ENCODE measurements at regions not wholly inside any gene's neighbourhood (a gene's known extent, or its start where the extent isn't known, plus 50 kb on each side); places are given as distances from the start of the nearest gene placed in this dataset.

DNA sequence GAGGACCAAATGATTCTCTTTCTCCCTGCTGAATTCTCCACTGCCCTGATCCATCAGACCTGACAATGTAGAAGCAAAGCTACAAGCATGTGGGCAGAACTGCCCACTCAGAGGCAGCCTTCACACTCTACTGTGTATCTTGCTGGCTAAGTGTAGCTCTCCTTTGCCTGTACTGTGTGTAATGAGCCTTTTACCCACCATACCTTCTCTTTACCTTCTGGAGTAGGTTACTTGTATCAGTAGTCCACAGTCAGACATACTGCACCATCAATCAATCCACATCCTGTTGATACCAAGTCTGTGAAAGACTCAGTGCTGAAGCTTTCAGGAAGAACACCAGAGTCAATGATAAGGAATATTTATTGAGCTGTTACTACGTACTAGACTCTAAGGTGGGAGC, 440.7 kb upstream of the ARHGEF26 start:
- Histone ChIP-seq H3K4me1 (ENCODE audit: control insufficient read depth, insufficient read depth, low read length) (no peaks in the 10 kb centered on the region), H3K27ac (ENCODE audit: extremely low read depth, low read depth, low read length) (no peak overlapping the region), H3K9me3 (ENCODE audit: control insufficient read depth, insufficient read depth, low read depth, low read length) (no peaks in the 10 kb centered on the region), H3K36me3 (ENCODE audit: control insufficient read depth in 2 of 2, insufficient read depth in 1 of 2, low read length in 2 of 2) (no peaks in the 10 kb centered on the region), H3K4me3 (ENCODE audit: low read depth, low read length) (no peak overlapping the region)
- POLR2A ChIA-PET: no interaction called here
- CTCF ChIA-PET: no interaction called here
- TF ChIP-seq ZNF830 (tag by site-specific recombination; IDR thresholded peaks at IDR 0.05; ENCODE audit: low read depth) (no peak), BCL6B (tag by site-specific recombination; IDR thresholded peaks at IDR 0.05) (no peak), ZSCAN18 (tag by site-specific recombination; IDR thresholded peaks at IDR 0.05) (no peak), ZNF416 (tag by site-specific recombination; IDR thresholded peaks at IDR 0.05) (no peak), ZNF664 (tag by site-specific recombination; IDR thresholded peaks at IDR 0.05) (no peak), ZNF645 (tag by site-specific recombination; IDR thresholded peaks at IDR 0.05) (no peak), ZNF785 (tag by site-specific recombination; IDR thresholded peaks at IDR 0.05) (no peak), ZFP3 (tag by site-specific recombination; IDR thresholded peaks at IDR 0.05; ENCODE audit: low read depth) (no peak)
- TF ChIP-seq, protein P1, sequence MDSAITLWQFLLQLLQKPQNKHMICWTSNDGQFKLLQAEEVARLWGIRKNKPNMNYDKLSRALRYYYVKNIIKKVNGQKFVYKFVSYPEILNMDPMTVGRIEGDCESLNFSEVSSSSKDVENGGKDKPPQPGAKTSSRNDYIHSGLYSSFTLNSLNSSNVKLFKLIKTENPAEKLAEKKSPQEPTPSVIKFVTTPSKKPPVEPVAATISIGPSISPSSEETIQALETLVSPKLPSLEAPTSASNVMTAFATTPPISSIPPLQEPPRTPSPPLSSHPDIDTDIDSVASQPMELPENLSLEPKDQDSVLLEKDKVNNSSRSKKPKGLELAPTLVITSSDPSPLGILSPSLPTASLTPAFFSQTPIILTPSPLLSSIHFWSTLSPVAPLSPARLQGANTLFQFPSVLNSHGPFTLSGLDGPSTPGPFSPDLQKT (IDR thresholded peaks at IDR 0.05; ENCODE audit: borderline replicate concordance, low read depth, low read length): no peak

DNA sequence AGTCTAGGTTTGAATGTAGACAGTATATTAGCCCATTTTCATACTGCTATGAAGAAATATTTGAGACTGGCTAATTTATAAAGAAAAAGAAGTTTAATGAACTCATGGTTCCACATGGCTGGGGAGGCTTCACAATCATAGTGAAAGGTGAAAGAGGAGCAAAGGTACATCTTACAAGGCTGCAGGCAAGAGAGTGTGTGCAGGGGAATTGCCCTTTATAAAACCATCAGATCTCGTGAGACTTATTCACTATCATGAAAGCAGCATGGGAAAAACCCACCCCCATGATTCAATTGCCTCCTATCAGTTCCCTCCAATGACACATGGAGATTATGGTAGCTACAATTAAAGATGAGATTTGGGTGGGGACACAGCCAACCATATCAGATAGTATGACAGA, 440.1 kb upstream of the ARHGEF26 start:
- no peak overlapping the region for H3K4me3 ChIP-seq (ENCODE audit: low read depth, low read length)
- no peaks in the 10 kb centered on the region for H3K36me3 ChIP-seq (ENCODE audit: control insufficient read depth in 2 of 2, insufficient read depth in 1 of 2, low read length in 2 of 2)
- TF ChIP-seq ZNF174 (tag by site-specific recombination; IDR thresholded peaks at IDR 0.05): no peak
- no peak for TF ChIP-seq ZNF664 (tag by site-specific recombination; IDR thresholded peaks at IDR 0.05)
- TF ChIP-seq, protein P2, sequence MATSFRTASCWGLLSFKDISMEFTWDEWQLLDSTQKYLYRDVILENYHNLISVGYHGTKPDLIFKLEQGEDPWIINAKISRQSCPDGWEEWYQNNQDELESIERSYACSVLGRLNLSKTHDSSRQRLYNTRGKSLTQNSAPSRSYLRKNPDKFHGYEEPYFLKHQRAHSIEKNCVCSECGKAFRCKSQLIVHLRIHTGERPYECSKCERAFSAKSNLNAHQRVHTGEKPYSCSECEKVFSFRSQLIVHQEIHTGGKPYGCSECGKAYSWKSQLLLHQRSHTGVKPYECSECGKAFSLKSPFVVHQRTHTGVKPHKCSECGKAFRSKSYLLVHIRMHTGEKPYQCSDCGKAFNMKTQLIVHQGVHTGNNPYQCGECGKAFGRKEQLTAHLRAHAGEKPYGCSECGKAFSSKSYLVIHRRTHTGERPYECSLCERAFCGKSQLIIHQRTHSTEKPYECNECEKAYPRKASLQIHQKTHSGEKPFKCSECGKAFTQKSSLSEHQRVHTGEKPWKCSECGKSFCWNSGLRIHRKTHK (tag by site-specific recombination; IDR thresholded peaks at IDR 0.05): no peak
- no peak for TF ChIP-seq ZNF350 (tag by site-specific recombination; IDR thresholded peaks at IDR 0.05)
- no peak for TF ChIP-seq ZNF169 (tag by site-specific recombination; IDR thresholded peaks at IDR 0.05)
- no peak for TF ChIP-seq ZBTB48 (tag by site-specific recombination; IDR thresholded peaks at IDR 0.05)
- TF ChIP-seq ZNF513 (tag by site-specific recombination; IDR thresholded peaks at IDR 0.05): no peak
- TF ChIP-seq KLF7 (tag by site-specific recombination; IDR thresholded peaks at IDR 0.05; ENCODE audit: borderline replicate concordance): no peak
- no peak for TF ChIP-seq YY1 (tag by site-specific recombination; IDR thresholded peaks at IDR 0.05)
- ChIA-PET POLR2A (no interaction called here), CTCF (no interaction called here)
- H3K9me3 ChIP-seq (ENCODE audit: control insufficient read depth, insufficient read depth, low read depth, low read length): no peaks in the 10 kb centered on the region
- H3K27ac ChIP-seq (ENCODE audit: extremely low read depth, low read depth, low read length): no peak overlapping the region
- no peaks in the 10 kb centered on the region for H3K4me1 ChIP-seq (ENCODE audit: control insufficient read depth, insufficient read depth, low read length)

Data from HEK293 (cell line).